GM23338 (cell line): ENCODE measurements at regions not wholly inside any gene's neighbourhood (a gene's known extent, or its start where the extent isn't known, plus 50 kb on each side); places are given as distances from the start of the nearest gene placed in this dataset.
A peak's percentile ranks its signal among the peaks of the same experiment; 100 is the strongest.

Experiments
- ATAC-seq: fragments of 200-7000 bp; cut with Tn5 transposase; 3 replicates; pipeline ENCODE4 v1.9.1; 2020
- DNase-seq: peaks from one replicate; pipeline ENCODE4 v3.0.0-alpha.2; 2015; ENCODE audit warnings: low spot score
- H2AFZ ChIP-seq: fragments of 200-600 bp; sonication (generic); 2 replicates; pipeline ENCODE4 v1.8.0; 2016; ENCODE audit warnings: antibody characterized with exemption, mild to moderate bottlenecking, moderate library complexity
- H3F3A ChIP-seq: fragments of 200-600 bp; sonication (generic); replicated peaks from 2 replicates; pipeline ENCODE4 v1.8.0; 2017; ENCODE audit warnings: antibody characterized with exemption, mixed run types, low read depth
- H3K27ac ChIP-seq: fragments of 200-600 bp; sonication (generic); 2 replicates; pipeline ENCODE4 v1.6.1; 2016; ENCODE audit warnings: low read depth
- H3K27me3 ChIP-seq: fragments of 200-600 bp; sonication (generic); 2 replicates; pipeline ENCODE4 v1.8.0; 2016; ENCODE audit warnings: mild to moderate bottlenecking, mixed run types, moderate library complexity; ENCODE audit not compliant: insufficient read depth
- H3K36me3 ChIP-seq: fragments of 200-600 bp; sonication (generic); 2 replicates; pipeline ENCODE4 v1.8.0; 2016; ENCODE audit warnings: mild to moderate bottlenecking; ENCODE audit not compliant: insufficient read depth
- H3K4me1 ChIP-seq: fragments of 200-600 bp; sonication (generic); 2 replicates; pipeline ENCODE4 v1.8.0; 2016; ENCODE audit warnings: mild to moderate bottlenecking, moderate library complexity; ENCODE audit not compliant: insufficient read depth
- H3K4me2 ChIP-seq: fragments of 200-600 bp; sonication (generic); 2 replicates; pipeline ENCODE4 v1.7.1; 2017; ENCODE audit warnings: mixed run types
- H3K4me3 ChIP-seq: fragments of 200-600 bp; sonication (generic); 2 replicates; pipeline ENCODE4 v1.6.1; 2016; ENCODE audit warnings: mixed run types
- H3K79me2 ChIP-seq: fragments of 200-600 bp; sonication (generic); replicated peaks from 2 replicates; pipeline ENCODE4 v1.8.0; 2017; ENCODE audit warnings: mild to moderate bottlenecking; ENCODE audit not compliant: insufficient read depth
- H3K9me2 ChIP-seq: fragments of 200-600 bp; sonication (generic); 2 replicates; pipeline ENCODE4 v1.8.0; 2017; ENCODE audit not compliant: insufficient read depth
- H4K20me1 ChIP-seq: fragments of 200-600 bp; sonication (generic); replicated peaks from 2 replicates; pipeline ENCODE4 v1.8.0; 2017; ENCODE audit warnings: mild to moderate bottlenecking; ENCODE audit not compliant: insufficient read depth
- H3K27ac Mint-ChIP-seq: 2 replicates; pipeline ENCODE4 v1.8.0; 2020; ENCODE audit warnings: inconsistent platforms, mild to moderate bottlenecking, moderate library complexity, mixed read lengths
- H3K27me3 Mint-ChIP-seq: 3 replicates; pipeline ENCODE4 v1.8.0; 2022; ENCODE audit warnings: low read depth, mild to moderate bottlenecking, moderate library complexity, mixed read lengths, inconsistent platforms; ENCODE audit not compliant: insufficient read depth, poor library complexity
- H3K36me3 Mint-ChIP-seq: 3 replicates; pipeline ENCODE4 v1.8.0; 2021; ENCODE audit warnings: low read depth, mild to moderate bottlenecking, inconsistent platforms, moderate library complexity, mixed read lengths
- H3K4me1 Mint-ChIP-seq: 3 replicates; pipeline ENCODE4 v1.8.0; 2020; ENCODE audit warnings: mild to moderate bottlenecking, inconsistent platforms, mixed read lengths
- H3K4me3 Mint-ChIP-seq: 3 replicates; pipeline ENCODE4 v1.8.0; 2021; ENCODE audit warnings: moderate library complexity, mild to moderate bottlenecking, inconsistent platforms, mixed read lengths
- H3K9me3 Mint-ChIP-seq: 3 replicates; pipeline ENCODE4 v1.8.0; 2020; ENCODE audit warnings: moderate library complexity, mild to moderate bottlenecking, inconsistent platforms, mixed read lengths
- ETS1 ChIP-seq: IDR thresholded peaks from 2 replicates; pipeline ENCODE4 v1.6.1; 2016; ENCODE audit warnings: antibody characterized with exemption
- EZH2 ChIP-seq: fragments of 200-600 bp; sonication (generic); IDR thresholded peaks from one replicate; pipeline ENCODE4 v1.8.0; 2017; ENCODE audit warnings: antibody characterized with exemption, mild to moderate bottlenecking, low read depth; ENCODE audit not compliant: unreplicated experiment
- EZH2phosphoT487 ChIP-seq: fragments of 200-600 bp; sonication (generic); IDR thresholded peaks from one replicate; pipeline ENCODE4 v1.8.1; 2018; ENCODE audit warnings: antibody characterized with exemption; ENCODE audit not compliant: unreplicated experiment
- JUNB ChIP-seq: IDR thresholded peaks from one replicate; pipeline ENCODE4 v1.6.1; 2016; ENCODE audit warnings: antibody characterized with exemption; ENCODE audit not compliant: unreplicated experiment
- NANOG ChIP-seq: IDR thresholded peaks from 2 replicates; pipeline ENCODE4 v1.6.1; 2016; ENCODE audit warnings: antibody characterized with exemption, borderline replicate concordance
- ZNF114 ChIP-seq: fragments of 250-450 bp; sonication (Bioruptor Pico); IDR thresholded peaks from 2 replicates; pipeline ENCODE4 v1.5.0; 2020; ENCODE audit warnings: mild to moderate bottlenecking, moderate library complexity
- ZNF462 ChIP-seq: fragments of 250-450 bp; sonication (Bioruptor Pico); IDR thresholded peaks from 2 replicates; pipeline ENCODE4 v1.5.0; 2020; ENCODE audit warnings: mild to moderate bottlenecking, moderate library complexity
- TF ChIP-seq, protein P1 (sequence below): IDR thresholded peaks from one replicate; pipeline ENCODE4 v1.6.1; 2018; ENCODE audit warnings: antibody characterized with exemption; ENCODE audit not compliant: unreplicated experiment

- no peak overlapping the region for H3K4me3 ChIP-seq
- Mint-ChIP-seq H3K36me3 (peaks cover 37% of the 10 kb centered on the region), H3K4me3 (no peak overlapping the region), H3K9me3 (no peaks in the 10 kb centered on the region; the same call in 1 of the 3 replicates), H3K27me3 (peaks cover 12% of the 10 kb centered on the region), H3K4me1 (peaks cover 10% of the 10 kb centered on the region; the same call in 2 of the 3 replicates), H3K27ac (no peak overlapping the region)
- H3K4me2 ChIP-seq = no peak overlapping the region
- TF ChIP-seq ZNF462 = no peak
- TF ChIP-seq ZNF114 (CRISPR knock-in tag) = no peak
- H3K4me1 ChIP-seq = no peaks in the 10 kb centered on the region
- H3K36me3 ChIP-seq = no peaks in the 10 kb centered on the region
- H3F3A ChIP-seq = 0 out of 2 replicates have a peak, but pooled peaks cover 3% of the 10 kb centered on the region
- no peaks in the 10 kb centered on the region for H4K20me1 ChIP-seq
- H3K27me3 ChIP-seq = no peaks in the 10 kb centered on the region
- no peaks in the 10 kb centered on the region for H3K79me2 ChIP-seq
- peaks cover 12% of the 10 kb centered on the region for H3K9me2 ChIP-seq
- ATAC-seq (peak; percentile 59), DNase-seq (no peak)
- no peak overlapping the region for H3K27ac ChIP-seq
- H2AFZ ChIP-seq = no peak overlapping the region
Observed at GRCh38 chr5:124628721-124629596, 117.5 kb downstream of the ZNF608 start.

GRCh38 chr5:124627815-124628595 is 118.4 kb downstream of the ZNF608 start:
- Histone ChIP-seq H3K4me1 (no peaks in the 10 kb centered on the region), H4K20me1 (no peaks in the 10 kb centered on the region), H3K4me2 (no peak overlapping the region), H3K27ac (no peak overlapping the region), H3F3A (0 out of 2 replicates have a peak, but pooled peaks cover 3% of the 10 kb centered on the region), H3K27me3 (no peaks in the 10 kb centered on the region), H3K79me2 (no peaks in the 10 kb centered on the region), H3K9me2 (peaks cover 12% of the 10 kb centered on the region), H3K4me3 (no peak overlapping the region), H3K36me3 (no peaks in the 10 kb centered on the region), H2AFZ (no peak overlapping the region)
- Mint-ChIP-seq H3K9me3 (no peaks in the 10 kb centered on the region; the same call in 1 of the 3 replicates), H3K4me1 (peaks cover 8% of the 10 kb centered on the region; the same call in 2 of the 3 replicates), H3K36me3 (peaks cover 27% of the 10 kb centered on the region), H3K27ac (no peak overlapping the region), H3K27me3 (peaks cover 12% of the 10 kb centered on the region), H3K4me3 (no peak overlapping the region)
- ATAC-seq (no peak), DNase-seq (no peak)
- TF ChIP-seq ETS1 (no peak), JUNB (no peak), EZH2 (no peak), EZH2phosphoT487 (no peak), ZNF114 (CRISPR knock-in tag) (no peak), NANOG (no peak)
- TF ChIP-seq, protein P1, sequence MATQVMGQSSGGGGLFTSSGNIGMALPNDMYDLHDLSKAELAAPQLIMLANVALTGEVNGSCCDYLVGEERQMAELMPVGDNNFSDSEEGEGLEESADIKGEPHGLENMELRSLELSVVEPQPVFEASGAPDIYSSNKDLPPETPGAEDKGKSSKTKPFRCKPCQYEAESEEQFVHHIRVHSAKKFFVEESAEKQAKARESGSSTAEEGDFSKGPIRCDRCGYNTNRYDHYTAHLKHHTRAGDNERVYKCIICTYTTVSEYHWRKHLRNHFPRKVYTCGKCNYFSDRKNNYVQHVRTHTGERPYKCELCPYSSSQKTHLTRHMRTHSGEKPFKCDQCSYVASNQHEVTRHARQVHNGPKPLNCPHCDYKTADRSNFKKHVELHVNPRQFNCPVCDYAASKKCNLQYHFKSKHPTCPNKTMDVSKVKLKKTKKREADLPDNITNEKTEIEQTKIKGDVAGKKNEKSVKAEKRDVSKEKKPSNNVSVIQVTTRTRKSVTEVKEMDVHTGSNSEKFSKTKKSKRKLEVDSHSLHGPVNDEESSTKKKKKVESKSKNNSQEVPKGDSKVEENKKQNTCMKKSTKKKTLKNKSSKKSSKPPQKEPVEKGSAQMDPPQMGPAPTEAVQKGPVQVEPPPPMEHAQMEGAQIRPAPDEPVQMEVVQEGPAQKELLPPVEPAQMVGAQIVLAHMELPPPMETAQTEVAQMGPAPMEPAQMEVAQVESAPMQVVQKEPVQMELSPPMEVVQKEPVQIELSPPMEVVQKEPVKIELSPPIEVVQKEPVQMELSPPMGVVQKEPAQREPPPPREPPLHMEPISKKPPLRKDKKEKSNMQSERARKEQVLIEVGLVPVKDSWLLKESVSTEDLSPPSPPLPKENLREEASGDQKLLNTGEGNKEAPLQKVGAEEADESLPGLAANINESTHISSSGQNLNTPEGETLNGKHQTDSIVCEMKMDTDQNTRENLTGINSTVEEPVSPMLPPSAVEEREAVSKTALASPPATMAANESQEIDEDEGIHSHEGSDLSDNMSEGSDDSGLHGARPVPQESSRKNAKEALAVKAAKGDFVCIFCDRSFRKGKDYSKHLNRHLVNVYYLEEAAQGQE = no peak
